ENCODE measurements at regions not wholly inside any gene's neighbourhood (a gene's known extent, or its start where the extent isn't known, plus 50 kb on each side); places are given as distances from the start of the nearest gene placed in this dataset.

GRCh38 chr9:88811511-88811910, 179.8 kb upstream of the S1PR3 start:
- peaks cover 6% of the 10 kb centered on the region; the same call in 1 of the 2 replicates for H3K4me1 ChIP-seq (ENCODE audit: control insufficient read depth, insufficient read depth, low read length)
- H3K27ac ChIP-seq (ENCODE audit: extremely low read depth, low read depth, low read length) = no peak overlapping the region
- no peak overlapping the region for H3K4me3 ChIP-seq (ENCODE audit: low read depth, low read length)
- ChIA-PET CTCF (no interaction called here), POLR2A (no interaction called here)
- H3K9me3 ChIP-seq (ENCODE audit: control insufficient read depth, insufficient read depth, low read depth, low read length) = no peaks in the 10 kb centered on the region
- no peaks in the 10 kb centered on the region for H3K36me3 ChIP-seq (ENCODE audit: control insufficient read depth in 2 of 2, insufficient read depth in 1 of 2, low read length in 2 of 2)
- TF ChIP-seq ZBTB1 (tag by site-specific recombination; IDR thresholded peaks at IDR 0.05) (no peak), KLF16 (tag by site-specific recombination; IDR thresholded peaks at IDR 0.05) (no peak), ZNF670 (tag by site-specific recombination; IDR thresholded peaks at IDR 0.05; ENCODE audit: low read depth) (no peak)

GRCh38 chr9:88812938-88813637, 178.2 kb upstream of the S1PR3 start:
- no peaks in the 10 kb centered on the region for H3K9me3 ChIP-seq (ENCODE audit: control insufficient read depth, insufficient read depth, low read depth, low read length)
- no peak overlapping the region for H3K27ac ChIP-seq (ENCODE audit: extremely low read depth, low read depth, low read length)
- ChIA-PET POLR2A (no interaction called here), CTCF (interaction anchor here (0.5 kb wide), 1 partner anchor 240 kb away, joined by 3 read pairs; no protein-coding TSS in a partner anchor)
- H3K4me1 ChIP-seq (ENCODE audit: control insufficient read depth, insufficient read depth, low read length) = peaks cover 8% of the 10 kb centered on the region; the same call in 1 of the 2 replicates
- no peaks in the 10 kb centered on the region for H3K36me3 ChIP-seq (ENCODE audit: control insufficient read depth in 2 of 2, insufficient read depth in 1 of 2, low read length in 2 of 2)
- no peak overlapping the region for H3K4me3 ChIP-seq (ENCODE audit: low read depth, low read length)
- no peak for TF ChIP-seq OSR2 (tag by site-specific recombination; IDR thresholded peaks at IDR 0.05)
- TF ChIP-seq ZNF548 (tag by site-specific recombination; IDR thresholded peaks at IDR 0.05) = no peak
- no peak for TF ChIP-seq ZNF274 (IDR thresholded peaks at IDR 0.05; ENCODE audit: low read length)
- no peak for TF ChIP-seq ZNF274 (tag by site-specific recombination; IDR thresholded peaks at IDR 0.05; ENCODE audit: borderline replicate concordance)
- no peak for TF ChIP-seq ZSCAN16 (tag by site-specific recombination; IDR thresholded peaks at IDR 0.05)
- no peak for TF ChIP-seq AEBP2 (tag by site-specific recombination; IDR thresholded peaks at IDR 0.05; ENCODE audit: borderline replicate concordance)
- no peak for TF ChIP-seq ZNF707 (tag by site-specific recombination; IDR thresholded peaks at IDR 0.05)
- TF ChIP-seq ZNF404 (tag by site-specific recombination; IDR thresholded peaks at IDR 0.05) = no peak
- no peak for TF ChIP-seq ZBTB17 (tag by site-specific recombination; IDR thresholded peaks at IDR 0.05)
- TF ChIP-seq ZNF792 (tag by site-specific recombination; IDR thresholded peaks at IDR 0.05) = no peak
- no peak for TF ChIP-seq ZNF138 (tag by site-specific recombination; IDR thresholded peaks at IDR 0.05; ENCODE audit: borderline replicate concordance)
- TF ChIP-seq ZNF157 (tag by site-specific recombination; IDR thresholded peaks at IDR 0.05) = no peak
- TF ChIP-seq ZNF747 (tag by site-specific recombination; IDR thresholded peaks at IDR 0.05) = no peak

DNA sequence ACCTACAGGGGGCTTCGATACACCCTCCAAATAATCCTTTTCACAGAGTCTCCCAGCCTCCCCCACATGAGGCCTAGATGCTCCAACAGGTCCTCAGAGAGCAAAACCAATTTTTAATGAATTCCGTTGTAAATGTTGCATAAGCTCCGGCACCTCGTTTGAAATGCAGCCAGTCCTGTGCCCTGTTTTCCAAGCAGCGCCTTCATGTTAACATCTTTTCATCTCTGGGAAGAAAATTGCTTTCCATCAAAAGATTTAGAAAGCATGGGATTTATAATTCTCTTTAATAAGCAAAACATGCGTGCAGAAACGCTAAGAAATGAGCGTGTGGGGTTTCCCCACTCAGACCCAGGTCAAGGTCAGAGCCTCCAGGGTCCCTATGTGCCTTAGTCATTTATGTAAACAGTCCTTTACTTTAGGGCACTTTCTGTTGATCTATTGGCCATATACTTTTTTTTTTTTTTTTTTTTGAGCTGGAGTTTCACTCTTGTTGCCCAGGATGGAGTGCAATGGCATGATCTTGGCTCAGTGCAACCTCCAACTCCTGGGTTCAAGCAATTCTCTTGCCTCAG, 177.5 kb upstream of the S1PR3 start:
- H3K9me3 ChIP-seq (ENCODE audit: control insufficient read depth, insufficient read depth, low read depth, low read length) = no peaks in the 10 kb centered on the region
- H3K4me1 ChIP-seq (ENCODE audit: control insufficient read depth, insufficient read depth, low read length) = peaks cover 9% of the 10 kb centered on the region
- TF ChIP-seq ZIC2 (tag by site-specific recombination; IDR thresholded peaks at IDR 0.05) = no peak
- TF ChIP-seq GLIS2 (tag by site-specific recombination; IDR thresholded peaks at IDR 0.05) = no peak
- no peak for TF ChIP-seq ZNF791 (tag by site-specific recombination; IDR thresholded peaks at IDR 0.05)
- no peak for TF ChIP-seq ZNF692 (tag by site-specific recombination; IDR thresholded peaks at IDR 0.05)
- TF ChIP-seq ZNF24 (tag by site-specific recombination; IDR thresholded peaks at IDR 0.05) = no peak
- TF ChIP-seq ZNF133 (tag by site-specific recombination; IDR thresholded peaks at IDR 0.05) = no peak
- TF ChIP-seq ZBTB44 (tag by site-specific recombination; IDR thresholded peaks at IDR 0.05) = no peak
- H3K36me3 ChIP-seq (ENCODE audit: control insufficient read depth in 2 of 2, insufficient read depth in 1 of 2, low read length in 2 of 2) = no peaks in the 10 kb centered on the region
- ChIA-PET POLR2A (no interaction called here), CTCF (interaction anchor here (0.5 kb wide), 1 partner anchor 240 kb away, joined by 3 read pairs; no protein-coding TSS in a partner anchor)
- no peak overlapping the region for H3K4me3 ChIP-seq (ENCODE audit: low read depth, low read length)
- H3K27ac ChIP-seq (ENCODE audit: extremely low read depth, low read depth, low read length) = no peak overlapping the region
